ENCODE measurements at regions not wholly inside any gene's neighbourhood (a gene's known extent, or its start where the extent isn't known, plus 50 kb on each side); places are given as distances from the start of the nearest gene placed in this dataset.

DNA sequence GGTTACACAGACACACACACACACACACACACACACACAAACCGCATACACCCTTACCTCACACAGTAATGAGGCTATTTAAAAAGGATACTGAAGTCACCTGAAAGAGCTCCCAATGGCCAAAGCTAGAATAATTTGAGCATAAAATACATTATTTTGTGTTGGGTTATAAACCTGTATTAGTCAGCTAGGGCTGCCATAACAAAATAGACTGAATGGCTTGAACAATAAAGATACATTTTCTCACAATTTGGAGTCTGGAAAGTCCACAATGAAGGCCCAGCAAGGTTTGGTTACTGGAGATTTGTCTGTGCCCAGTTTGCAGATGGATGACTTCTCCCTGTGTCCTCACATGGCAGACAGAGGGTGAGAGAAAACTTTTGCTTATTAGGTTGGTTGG lies 605.4 kb upstream of the REG3G start:
- Histone ChIP-seq H3K9ac (ENCODE audit: extremely low read depth, insufficient read length, low read length) (no peak overlapping the region), H2BK12ac (ENCODE audit: insufficient read length, low read depth, low read length) (no peak overlapping the region)
- no peak for TF ChIP-seq CTCF (conservative IDR thresholded peaks at IDR 0.05)

More for the DNA sequence above, 605.4 kb upstream of the REG3G start:
- no peaks in the 10 kb centered on the region for H3K4me1 ChIP-seq (ENCODE audit: insufficient read depth, low read length)
- DNase-seq, result no peak
- H2BK120ac ChIP-seq (ENCODE audit: low read depth, low read length, poor library complexity, severe bottlenecking), result no peak overlapping the region
- H3K56ac ChIP-seq (ENCODE audit: insufficient read length, low read depth, low read length), result no peak overlapping the region
- H2BK5ac ChIP-seq (ENCODE audit: insufficient read length, low read length), result no peak overlapping the region
- no peak overlapping the region for H3K27ac ChIP-seq (ENCODE audit: insufficient read length, low read depth, low read length)
- H4K8ac ChIP-seq (replicated peaks; ENCODE audit: insufficient read length, low read depth, low read length), result no peak overlapping the region
- no peak overlapping the region for H2BK15ac ChIP-seq (ENCODE audit: low read depth, low read length)
- no peak overlapping the region for H3K4me2 ChIP-seq (ENCODE audit: insufficient read depth, insufficient read length, low read length)
- no peaks in the 10 kb centered on the region for H3K27me3 ChIP-seq (ENCODE audit: insufficient read depth, low read length)
- no peaks in the 10 kb centered on the region for H3K79me1 ChIP-seq (ENCODE audit: insufficient read depth, low read depth, low read length, poor library complexity, severe bottlenecking)
- no peak overlapping the region for H3T11ph ChIP-seq (ENCODE audit: low read length)
- H2AFZ ChIP-seq (ENCODE audit: low read length), result no peak overlapping the region
- H3K36me3 Mint-ChIP-seq (ENCODE audit: insufficient read depth in 1 of 3, low read depth in 3 of 3), result no peaks in the 10 kb centered on the region
- H3K18ac ChIP-seq (ENCODE audit: insufficient read length, low read depth, low read length), result no peak overlapping the region
- no peak overlapping the region for H3K4ac ChIP-seq (ENCODE audit: low read depth, low read length)
- H4K5ac ChIP-seq (ENCODE audit: insufficient read length, low read depth, low read length), result no peak overlapping the region
- H3K23ac ChIP-seq (ENCODE audit: insufficient read length, low read depth, low read length), result no peak overlapping the region
- no peaks in the 10 kb centered on the region for H3K27me3 Mint-ChIP-seq (ENCODE audit: low read depth)
- no peak overlapping the region for H2BK20ac ChIP-seq (ENCODE audit: low read depth, low read length, poor library complexity, severe bottlenecking)
- H2AK5ac ChIP-seq (ENCODE audit: insufficient read length, low read length), result no peak overlapping the region
- no peak overlapping the region for H3K27ac Mint-ChIP-seq
- H3K14ac ChIP-seq (ENCODE audit: insufficient read depth, low read length), result no peak overlapping the region
- H3K23me2 ChIP-seq (ENCODE audit: insufficient read length, low read depth, low read length, poor library complexity, severe bottlenecking), result no peaks in the 10 kb centered on the region
- no peaks in the 10 kb centered on the region for H4K20me1 ChIP-seq (ENCODE audit: control insufficient read depth, insufficient read depth, insufficient read length)
- no peaks in the 10 kb centered on the region for H3K9me3 ChIP-seq (ENCODE audit: control insufficient read depth, low read depth, low read length)
- no CpG with 5 or more reads among the region's 1 CpG for WGBS (ENCODE audit: extremely low coverage, insufficient read length, low lambda C conversion rate)
- no peaks in the 10 kb centered on the region for H3K9me3 Mint-ChIP-seq
- no peaks in the 10 kb centered on the region for H3K4me1 Mint-ChIP-seq
- H3K79me2 ChIP-seq (ENCODE audit: insufficient read depth, low read length), result no peaks in the 10 kb centered on the region
- no peak overlapping the region for H3K4me3 Mint-ChIP-seq
- no peak overlapping the region for H4K91ac ChIP-seq (ENCODE audit: insufficient read length, low read depth, low read length)

Data from H9 (cell line).